ENCODE measurements at regions not wholly inside any gene's neighbourhood (a gene's known extent, or its start where the extent isn't known, plus 50 kb on each side); places are given as distances from the start of the nearest gene placed in this dataset.

DNA sequence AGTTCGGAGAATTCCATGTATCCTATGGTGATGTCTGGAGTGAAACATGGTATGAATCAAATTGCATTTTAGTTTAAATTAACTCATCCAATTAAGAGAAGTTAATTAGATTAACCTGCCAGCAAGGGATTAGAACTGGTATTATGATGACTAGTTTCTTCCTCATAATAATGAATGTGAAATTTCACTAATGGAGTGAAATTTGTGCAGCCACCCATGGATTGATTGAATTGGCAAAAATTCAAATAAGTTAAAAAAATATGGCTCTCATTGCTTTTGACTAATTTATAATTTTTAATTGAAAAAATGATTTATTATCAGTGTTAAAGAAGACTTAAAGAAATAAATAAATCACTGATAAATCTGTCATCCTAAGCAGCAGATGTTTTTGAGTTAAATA is 232.0 kb downstream of the KCNRG start:
- no peak for TF ChIP-seq EP300 (IDR thresholded peaks at IDR 0.05)
- TF ChIP-seq, protein P1, sequence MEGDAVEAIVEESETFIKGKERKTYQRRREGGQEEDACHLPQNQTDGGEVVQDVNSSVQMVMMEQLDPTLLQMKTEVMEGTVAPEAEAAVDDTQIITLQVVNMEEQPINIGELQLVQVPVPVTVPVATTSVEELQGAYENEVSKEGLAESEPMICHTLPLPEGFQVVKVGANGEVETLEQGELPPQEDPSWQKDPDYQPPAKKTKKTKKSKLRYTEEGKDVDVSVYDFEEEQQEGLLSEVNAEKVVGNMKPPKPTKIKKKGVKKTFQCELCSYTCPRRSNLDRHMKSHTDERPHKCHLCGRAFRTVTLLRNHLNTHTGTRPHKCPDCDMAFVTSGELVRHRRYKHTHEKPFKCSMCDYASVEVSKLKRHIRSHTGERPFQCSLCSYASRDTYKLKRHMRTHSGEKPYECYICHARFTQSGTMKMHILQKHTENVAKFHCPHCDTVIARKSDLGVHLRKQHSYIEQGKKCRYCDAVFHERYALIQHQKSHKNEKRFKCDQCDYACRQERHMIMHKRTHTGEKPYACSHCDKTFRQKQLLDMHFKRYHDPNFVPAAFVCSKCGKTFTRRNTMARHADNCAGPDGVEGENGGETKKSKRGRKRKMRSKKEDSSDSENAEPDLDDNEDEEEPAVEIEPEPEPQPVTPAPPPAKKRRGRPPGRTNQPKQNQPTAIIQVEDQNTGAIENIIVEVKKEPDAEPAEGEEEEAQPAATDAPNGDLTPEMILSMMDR (IDR thresholded peaks at IDR 0.05) = no peak

Data from esophagus muscularis mucosa (tissue), 3 donors.